ENCODE measurements at regions not wholly inside any gene's neighbourhood (a gene's known extent, or its start where the extent isn't known, plus 50 kb on each side); places are given as distances from the start of the nearest gene placed in this dataset.

GRCh38 chr1:234748713-234749112 is 138.7 kb upstream of the IRF2BP2 start:
- no peak for TF ChIP-seq CTCF (IDR thresholded peaks at IDR 0.05)
- TF ChIP-seq POLR2A (IDR thresholded peaks at IDR 0.05): no peak
- no peak for TF ChIP-seq EP300 (IDR thresholded peaks at IDR 0.05)
- TF ChIP-seq POLR2AphosphoS5 (IDR thresholded peaks at IDR 0.05): no peak
